Mucosa of descending colon (tissue), 3 donors: ENCODE measurements at regions not wholly inside any gene's neighbourhood (a gene's known extent, or its start where the extent isn't known, plus 50 kb on each side); places are given as distances from the start of the nearest gene placed in this dataset.
A peak's percentile ranks its signal among the peaks of the same experiment; 100 is the strongest.

Experiments
- ATAC-seq: fragments of 200-7000 bp; cut with Tn5 transposase; one replicate; pipeline ENCODE4 v1.9.1; 2020; ENCODE audit warnings: mild to moderate bottlenecking, moderate library complexity
- DNase-seq, 3 donors: peaks; one replicate each; pipeline ENCODE4 v3.0.0-alpha.2; 2020
- H3K36me3 ChIP-seq: fragments of 200-600 bp; one replicate; pipeline ENCODE4 v1.8.0; 2021; ENCODE audit warnings: low read depth, mild to moderate bottlenecking
- H3K4me1 ChIP-seq: fragments of 200-600 bp; one replicate; pipeline ENCODE4 v1.8.0; 2021; ENCODE audit warnings: low read depth, mild to moderate bottlenecking
- H3K4me3 ChIP-seq: fragments of 200-600 bp; one replicate; pipeline ENCODE4 v1.8.0; 2021; ENCODE audit warnings: mild to moderate bottlenecking
- H3K9me3 ChIP-seq: fragments of 200-600 bp; one replicate; pipeline ENCODE4 v1.8.0; 2021; ENCODE audit warnings: mild to moderate bottlenecking
- intact Hi-C, 2 donors: fragments of 100-400 bp; cut with DNase I in 1 of 2; cut with micrococcal nuclease in 1 of 2; formaldehyde crosslinking; loops; one replicate each; pipeline versions ENCODE4 v1.11.0 to v1.11.1; 2022; cut with DNase I, micrococcal nuclease
- TF ChIP-seq, protein P1 (sequence below): fragments of 200-600 bp; IDR thresholded peaks from one replicate; pipeline ENCODE4 v1.8.0; 2022; ENCODE audit warnings: antibody characterized with exemption, mild to moderate bottlenecking
- donor health status: DM: no; HTN: no; CAD: no; lungs with moderate emphysema.
- donor health status: DM: no; HTN: no; CAD: no.
- donor health status: DM: no; HTN: yes; CAD: no.

DNA sequence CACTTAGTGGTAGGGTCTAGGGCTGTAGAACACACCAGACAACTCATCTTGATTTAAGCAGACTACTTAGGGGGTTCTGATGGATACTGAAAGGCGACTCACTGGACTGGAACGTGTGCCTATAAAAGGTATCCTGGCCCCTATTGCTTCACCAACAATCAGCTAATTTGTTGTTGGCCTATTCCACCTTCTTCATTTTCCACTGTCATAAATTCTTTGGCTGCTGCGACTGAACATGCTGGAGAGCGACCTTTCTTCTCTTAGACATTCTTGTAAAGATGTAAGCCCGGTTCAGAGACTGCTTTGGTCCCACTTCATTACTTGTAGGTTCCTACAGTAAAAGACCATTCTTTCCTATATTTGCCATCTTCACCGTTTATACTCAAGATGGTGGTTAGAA is 609.9 kb upstream of the CITED2 start:
- no peak for DNase-seq
- Histone ChIP-seq H3K4me1 (peaks cover 12% of the 10 kb centered on the region), H3K9me3 (no peaks in the 10 kb centered on the region), H3K36me3 (no peaks in the 10 kb centered on the region), H3K4me3 (no peak overlapping the region)
- TF ChIP-seq, protein P1, sequence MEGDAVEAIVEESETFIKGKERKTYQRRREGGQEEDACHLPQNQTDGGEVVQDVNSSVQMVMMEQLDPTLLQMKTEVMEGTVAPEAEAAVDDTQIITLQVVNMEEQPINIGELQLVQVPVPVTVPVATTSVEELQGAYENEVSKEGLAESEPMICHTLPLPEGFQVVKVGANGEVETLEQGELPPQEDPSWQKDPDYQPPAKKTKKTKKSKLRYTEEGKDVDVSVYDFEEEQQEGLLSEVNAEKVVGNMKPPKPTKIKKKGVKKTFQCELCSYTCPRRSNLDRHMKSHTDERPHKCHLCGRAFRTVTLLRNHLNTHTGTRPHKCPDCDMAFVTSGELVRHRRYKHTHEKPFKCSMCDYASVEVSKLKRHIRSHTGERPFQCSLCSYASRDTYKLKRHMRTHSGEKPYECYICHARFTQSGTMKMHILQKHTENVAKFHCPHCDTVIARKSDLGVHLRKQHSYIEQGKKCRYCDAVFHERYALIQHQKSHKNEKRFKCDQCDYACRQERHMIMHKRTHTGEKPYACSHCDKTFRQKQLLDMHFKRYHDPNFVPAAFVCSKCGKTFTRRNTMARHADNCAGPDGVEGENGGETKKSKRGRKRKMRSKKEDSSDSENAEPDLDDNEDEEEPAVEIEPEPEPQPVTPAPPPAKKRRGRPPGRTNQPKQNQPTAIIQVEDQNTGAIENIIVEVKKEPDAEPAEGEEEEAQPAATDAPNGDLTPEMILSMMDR: no peak
- ATAC-seq: no peak
- intact Hi-C loops: loop anchor here in 1 of 2 donors (10.0 kb wide), 1 partner anchor 610 kb away; the partner anchor contains the start of gene CITED2

DNA sequence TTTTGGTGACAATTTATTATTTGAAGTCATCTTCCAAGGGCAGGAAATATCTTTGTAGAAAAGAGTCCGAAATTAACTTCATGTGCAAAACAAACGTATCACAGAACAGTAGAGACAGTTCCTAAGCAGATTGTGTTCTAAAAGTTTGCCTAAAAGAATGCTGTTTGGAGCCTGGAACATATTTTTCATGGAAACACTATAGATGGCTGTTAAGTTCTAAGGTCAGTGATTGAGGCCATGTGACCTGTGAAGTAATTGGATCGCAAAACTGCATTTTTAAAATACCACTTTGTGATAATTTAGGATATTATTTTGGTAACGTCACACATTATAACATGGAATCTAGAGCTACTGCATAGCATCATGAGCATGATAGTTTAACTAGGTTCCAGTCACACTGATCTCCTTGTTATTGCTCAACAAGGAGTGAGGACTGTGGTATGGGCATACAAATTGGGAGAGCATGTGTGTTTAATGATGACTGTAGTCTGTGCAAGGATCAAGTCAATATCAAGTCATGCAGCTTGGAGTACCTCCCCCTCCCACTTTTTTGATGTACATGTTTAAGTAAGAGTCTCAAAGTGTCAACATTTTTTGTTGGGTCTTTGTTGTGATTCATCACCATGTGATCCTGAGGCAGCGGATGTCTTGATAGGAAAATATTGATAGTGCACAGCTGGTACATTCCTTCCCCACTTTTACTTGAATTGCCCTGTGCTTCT is 609.3 kb upstream of the CITED2 start:
- H3K36me3 ChIP-seq: no peaks in the 10 kb centered on the region
- intact Hi-C loops: loop anchor here in 1 of 2 donors (10.0 kb wide), 1 partner anchor 609 kb away; the partner anchor contains the start of gene CITED2
- H3K9me3 ChIP-seq: no peaks in the 10 kb centered on the region
- DNase-seq (no peak), ATAC-seq (no peak)
- H3K4me3 ChIP-seq: no peak overlapping the region
- H3K4me1 ChIP-seq: peaks cover 12% of the 10 kb centered on the region
- TF ChIP-seq, protein P1: no peak

DNA sequence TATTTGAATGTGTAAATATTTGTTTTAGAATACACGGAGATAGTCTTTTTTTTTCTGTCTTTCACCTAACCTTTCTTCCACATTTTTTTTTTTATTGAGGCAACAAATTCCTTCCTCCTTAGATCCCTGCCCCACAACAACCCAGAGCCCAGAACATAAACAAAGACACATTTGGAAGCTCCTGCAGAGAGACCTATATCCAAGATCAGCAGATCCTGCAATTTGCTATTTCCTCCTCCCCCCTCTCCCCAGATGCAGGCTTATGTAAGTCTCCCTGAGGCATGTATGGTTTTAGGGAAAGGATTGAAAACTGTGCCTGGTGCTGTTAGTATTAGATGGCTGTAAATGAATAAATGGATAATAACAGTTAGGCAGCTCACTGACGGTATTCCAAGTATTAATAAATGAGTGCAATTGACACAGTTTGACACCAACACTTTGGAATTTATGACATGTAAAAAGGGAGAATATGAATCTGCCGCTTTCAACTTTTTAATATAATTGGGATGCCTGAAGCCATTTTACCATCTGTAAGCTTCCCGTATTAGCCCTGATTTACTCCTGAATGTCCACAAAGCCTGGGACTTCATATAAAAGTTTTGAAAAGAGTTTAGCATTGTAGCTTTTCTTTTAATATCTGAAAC is 608.3 kb upstream of the CITED2 start:
- no peak for DNase-seq
- peak; percentile 35 for ATAC-seq
- Histone ChIP-seq H3K36me3 (no peaks in the 10 kb centered on the region), H3K4me1 (peaks cover 12% of the 10 kb centered on the region), H3K4me3 (no peak overlapping the region), H3K9me3 (no peaks in the 10 kb centered on the region)
- intact Hi-C loops: loop anchor here in 1 of 2 donors (10.0 kb wide), 1 partner anchor 608 kb away; the partner anchor contains the start of gene CITED2
- TF ChIP-seq, protein P1: no peak

DNA sequence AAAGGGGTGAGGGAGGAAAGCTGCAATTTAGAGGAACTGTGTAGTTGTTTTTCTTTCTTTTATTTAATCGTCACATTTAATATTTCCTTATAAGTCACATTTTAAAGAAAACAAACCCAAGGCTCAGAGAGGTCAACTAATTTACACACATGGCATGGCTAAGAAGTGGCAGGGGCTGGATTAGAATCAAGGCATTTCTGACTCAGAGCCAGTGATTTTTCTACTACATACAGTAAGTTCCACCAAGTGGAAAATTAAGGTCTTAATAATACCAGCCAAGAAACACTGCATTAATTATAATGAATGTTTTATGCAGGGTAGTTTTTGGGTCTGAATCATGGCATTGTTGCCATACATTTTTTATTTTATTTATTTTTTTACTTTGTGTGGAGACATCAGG is 607.7 kb upstream of the CITED2 start:
- no peak for ATAC-seq
- Histone ChIP-seq H3K4me3 (no peak overlapping the region), H3K9me3 (no peaks in the 10 kb centered on the region), H3K4me1 (peaks cover 12% of the 10 kb centered on the region), H3K36me3 (no peaks in the 10 kb centered on the region)
- intact Hi-C loops: loop anchor here in 1 of 2 donors (10.0 kb wide), 1 partner anchor 607 kb away; the partner anchor contains the start of gene CITED2
- TF ChIP-seq, protein P1: no peak
- no peak for DNase-seq

DNA sequence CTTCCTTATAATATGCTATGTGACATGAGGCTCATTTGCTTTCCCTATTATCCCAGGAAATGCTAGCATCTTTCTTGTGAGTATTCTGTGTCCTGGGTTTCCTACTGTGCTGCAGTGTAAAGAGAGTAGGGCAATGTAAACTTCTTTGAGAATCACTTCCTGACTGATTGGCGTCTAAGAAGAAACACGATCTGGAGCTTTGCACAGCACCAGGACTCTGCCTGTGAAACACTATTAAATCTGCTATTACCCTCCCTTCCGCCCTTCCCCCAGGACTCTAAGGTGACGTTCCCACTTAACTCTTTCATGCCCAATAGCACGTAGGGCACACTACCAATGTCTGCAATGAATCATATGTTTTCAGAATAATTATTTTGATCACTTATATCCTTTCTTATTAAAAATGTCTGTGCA is 607.3 kb upstream of the CITED2 start:
- Histone ChIP-seq H3K36me3 (no peaks in the 10 kb centered on the region), H3K9me3 (no peaks in the 10 kb centered on the region), H3K4me1 (peaks cover 12% of the 10 kb centered on the region), H3K4me3 (no peak overlapping the region)
- ATAC-seq (peak; percentile 86), DNase-seq (peak in 1 of 3 donors; percentile 63)
- intact Hi-C loops: loop anchor here in 1 of 2 donors (10.0 kb wide), 1 partner anchor 607 kb away; the partner anchor contains the start of gene CITED2
- TF ChIP-seq, protein P1: no peak
